NCI-H2171 treated with DMSO at 0.1 percent for 48 hours (cell line): ENCODE measurements at regions not wholly inside any gene's neighbourhood (a gene's known extent, or its start where the extent isn't known, plus 50 kb on each side); places are given as distances from the start of the nearest gene placed in this dataset.

Experiments used
- DNase-seq: peaks from one replicate; lab custom pipeline; 2025; lab: John Stamatoyannopoulos, UW

- no peak for DNase-seq
Observed at GRCh38 chr2:14272396-14273075, 360.0 kb upstream of the LRATD1 start.

DNA sequence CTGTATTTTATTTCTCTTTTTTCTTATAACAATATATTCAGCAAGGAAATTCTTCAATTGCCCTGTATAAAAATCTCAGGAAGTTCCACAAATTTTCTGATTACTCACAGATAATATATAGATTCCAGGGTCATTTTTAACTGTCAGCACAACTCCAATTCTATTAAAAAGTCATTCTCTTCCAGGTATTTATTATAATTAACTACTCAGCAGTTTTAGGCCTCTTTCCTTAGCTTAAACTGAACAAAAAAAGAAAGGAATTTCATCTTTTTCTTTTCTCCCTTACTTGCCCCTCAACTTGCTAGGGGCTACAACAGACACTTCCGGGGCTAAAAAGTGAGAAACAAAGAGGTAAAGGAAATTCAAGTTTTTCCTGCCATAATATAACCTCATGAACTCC is 358.9 kb upstream of the LRATD1 start:
- no peak for DNase-seq

DNA sequence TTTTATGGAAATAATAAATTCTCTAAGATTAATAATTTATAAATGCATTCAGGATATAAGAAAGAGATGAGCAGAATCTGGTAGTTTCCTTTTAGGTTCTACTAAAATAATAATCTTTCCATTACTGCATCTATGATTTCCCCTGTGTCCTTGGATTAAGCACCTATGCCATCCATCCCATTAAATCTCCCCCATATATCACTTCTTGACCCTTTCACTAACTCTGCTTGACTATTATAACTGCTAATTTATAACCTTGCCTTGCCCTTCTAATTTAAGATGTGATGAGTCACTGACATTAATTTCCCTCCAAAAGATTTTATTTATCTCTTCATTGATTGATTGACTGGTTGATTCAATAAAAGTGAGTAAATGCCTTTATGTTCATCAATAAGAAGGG is 348.3 kb upstream of the LRATD1 start:
- no peak for DNase-seq

DNA sequence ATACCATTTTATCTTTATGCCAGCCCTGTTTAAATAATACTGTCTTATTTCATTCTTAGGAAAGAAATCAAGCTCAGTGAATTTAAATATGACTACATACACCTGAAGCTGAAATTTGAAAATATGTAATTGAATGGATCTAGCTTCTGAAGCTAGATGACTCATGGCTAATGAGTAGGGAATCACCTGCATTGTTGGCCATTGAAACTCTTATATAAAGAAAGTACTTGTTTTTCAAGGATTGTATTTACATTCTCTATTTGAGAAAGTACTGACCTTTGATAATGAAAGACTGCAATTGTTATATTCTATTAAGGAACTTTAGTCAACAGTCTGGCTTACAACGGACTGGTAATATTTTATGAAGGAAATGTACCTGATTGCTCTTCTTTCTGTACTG is 346.7 kb upstream of the LRATD1 start:
- DNase-seq = no peak

- DNase-seq = no peak
Observed at GRCh38 chr2:14288016-14288415, 344.5 kb upstream of the LRATD1 start.

DNA sequence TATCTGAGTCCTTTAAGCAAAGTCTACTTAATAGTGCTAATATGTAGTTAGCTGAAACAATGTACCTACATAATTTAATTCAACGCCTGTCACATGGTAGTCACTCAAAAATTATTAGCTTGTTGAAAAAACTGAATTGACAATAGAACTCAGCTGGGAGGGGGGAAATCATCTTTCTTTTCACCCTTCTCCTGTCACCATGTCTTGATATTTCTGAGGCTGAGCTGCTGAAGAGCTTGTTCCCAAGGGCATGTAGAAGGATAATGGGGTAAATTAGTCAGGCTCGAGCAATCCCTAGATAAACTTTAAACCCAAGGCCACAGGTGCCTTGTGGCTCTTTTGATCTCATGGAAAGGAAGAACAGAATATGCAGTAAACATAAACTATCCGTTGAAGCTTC is 339.6 kb upstream of the LRATD1 start:
- no peak for DNase-seq

DNA sequence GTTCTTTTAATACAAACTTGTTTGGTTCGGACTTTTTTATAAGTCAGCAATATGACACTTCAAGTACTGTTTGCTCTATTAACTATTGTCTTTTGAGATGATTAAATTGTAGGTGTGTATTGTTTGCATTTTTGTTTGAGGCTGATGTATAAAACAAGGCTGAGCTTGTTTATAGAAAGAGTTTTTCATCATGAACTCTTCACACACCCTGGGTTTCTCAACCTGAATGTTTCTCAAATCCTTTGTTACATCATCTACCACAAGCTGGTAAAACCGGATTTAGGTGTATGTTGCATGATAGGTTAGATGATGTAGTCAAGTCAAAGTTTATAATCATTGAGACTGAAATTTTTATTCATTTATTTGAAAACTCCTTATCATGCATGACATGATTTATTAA is 335.2 kb upstream of the LRATD1 start:
- DNase-seq = no peak

DNA sequence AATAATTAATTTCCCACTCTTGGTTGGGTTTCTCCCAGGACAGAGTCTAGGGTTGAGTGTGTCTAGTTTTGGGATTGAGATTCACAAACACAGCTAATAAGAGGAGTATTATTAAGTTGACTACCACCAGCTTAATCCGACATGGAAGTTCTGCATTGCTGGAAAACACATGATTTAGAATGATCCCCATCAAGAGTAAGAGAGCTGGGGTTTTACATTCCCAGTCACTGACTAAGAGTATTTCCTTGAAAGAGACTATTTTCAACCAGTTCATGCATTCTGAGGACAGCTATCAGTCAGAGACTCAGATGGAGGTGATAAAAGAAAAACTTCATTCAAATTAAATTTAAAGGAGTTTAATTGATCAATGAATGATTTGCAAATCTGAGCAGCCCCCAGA is 334.6 kb upstream of the LRATD1 start:
- no peak for DNase-seq

GRCh38 chr2:14301331-14301730 is 331.2 kb upstream of the LRATD1 start:
- no peak for DNase-seq

GRCh38 chr2:14303366-14304115 is 329.0 kb upstream of the LRATD1 start:
- DNase-seq = no peak

DNA sequence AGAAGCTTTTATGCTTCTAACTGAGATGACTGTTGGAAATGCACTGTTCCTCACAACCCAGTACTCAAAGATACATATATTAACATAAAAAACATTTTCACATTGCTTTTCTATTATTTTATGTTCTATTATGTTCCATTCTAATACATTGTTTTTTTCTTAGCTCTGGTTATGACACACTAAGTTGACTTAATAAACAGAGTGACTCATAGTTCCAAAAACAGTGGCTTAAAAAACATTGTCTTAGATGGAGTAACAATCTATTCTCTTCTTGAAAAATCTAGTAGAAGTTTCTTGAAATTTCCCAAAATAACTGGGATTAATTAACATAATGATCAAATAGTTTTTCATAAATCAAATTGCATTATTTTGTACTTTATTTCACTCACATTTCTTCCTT is 328.2 kb upstream of the LRATD1 start:
- no peak for DNase-seq

DNA sequence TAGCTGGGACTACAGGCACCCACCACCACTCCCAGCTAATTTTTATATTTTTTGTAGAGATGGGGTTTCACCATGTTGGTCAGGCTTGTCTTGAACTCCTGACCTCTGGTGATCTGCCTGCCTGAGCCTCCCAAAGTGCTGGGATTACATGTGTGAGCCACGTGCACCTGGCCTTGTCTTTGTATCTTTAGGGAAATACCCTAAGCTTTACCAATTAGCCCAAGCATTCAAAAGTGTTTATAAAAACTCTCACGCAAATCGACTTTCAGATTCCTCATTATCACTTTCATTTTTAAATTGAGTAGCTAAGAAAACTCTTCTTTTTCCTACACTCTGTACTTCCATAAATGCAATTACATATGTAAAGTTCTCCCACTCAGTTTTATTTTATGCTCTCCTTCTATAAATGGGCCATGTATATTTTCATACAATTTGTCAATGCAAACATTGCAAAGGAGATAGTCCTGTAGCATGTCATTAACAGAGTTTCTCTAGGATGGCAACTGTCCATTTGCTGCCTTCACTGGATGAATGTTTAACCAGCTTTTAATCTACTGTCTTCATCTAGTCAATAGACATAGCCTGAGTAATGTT is 326.2 kb upstream of the LRATD1 start:
- DNase-seq = no peak

GRCh38 chr2:14313341-14313740 is 319.2 kb upstream of the LRATD1 start:
- no peak for DNase-seq

DNA sequence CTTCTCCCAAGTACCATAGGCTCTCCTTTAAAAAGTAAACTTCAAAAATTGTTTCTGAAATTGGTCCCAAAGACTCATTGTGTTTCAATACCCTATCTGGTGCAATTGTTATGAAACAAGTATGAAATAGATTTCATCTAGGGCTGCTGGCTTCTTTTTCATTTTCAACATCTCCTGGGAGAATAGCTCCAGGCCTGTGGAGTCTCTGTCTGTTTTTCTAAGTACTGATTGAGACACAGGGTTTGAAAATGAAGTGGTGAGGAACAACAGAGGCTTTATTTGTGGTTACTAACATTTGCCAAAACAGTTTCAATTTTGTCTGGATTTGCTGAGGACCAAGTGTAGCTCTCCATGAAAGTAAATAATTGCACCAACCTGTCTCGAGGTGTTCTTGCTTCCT is 315.9 kb upstream of the LRATD1 start:
- DNase-seq = no peak

GRCh38 chr2:14321357-14321756 is 311.2 kb upstream of the LRATD1 start:
- no peak for DNase-seq

DNA sequence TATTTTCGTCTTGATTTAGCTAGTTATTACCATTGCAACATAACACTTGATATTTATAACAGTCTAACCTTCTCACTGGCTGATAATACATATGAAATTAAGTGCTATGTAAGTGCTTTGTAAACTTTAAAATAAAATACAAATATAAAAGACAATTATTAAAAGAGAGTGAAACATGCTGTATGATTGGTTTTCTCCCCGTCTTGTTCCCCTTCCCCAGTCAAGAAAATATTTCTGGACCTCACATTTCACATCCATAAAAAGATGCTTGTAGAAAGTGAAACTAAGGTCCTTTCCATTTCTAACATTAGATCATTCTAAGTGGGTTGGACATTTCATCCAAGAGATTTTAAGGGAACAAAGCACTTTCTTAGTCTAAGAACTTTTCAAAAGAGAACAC is 310.2 kb upstream of the LRATD1 start:
- DNase-seq = no peak

DNA sequence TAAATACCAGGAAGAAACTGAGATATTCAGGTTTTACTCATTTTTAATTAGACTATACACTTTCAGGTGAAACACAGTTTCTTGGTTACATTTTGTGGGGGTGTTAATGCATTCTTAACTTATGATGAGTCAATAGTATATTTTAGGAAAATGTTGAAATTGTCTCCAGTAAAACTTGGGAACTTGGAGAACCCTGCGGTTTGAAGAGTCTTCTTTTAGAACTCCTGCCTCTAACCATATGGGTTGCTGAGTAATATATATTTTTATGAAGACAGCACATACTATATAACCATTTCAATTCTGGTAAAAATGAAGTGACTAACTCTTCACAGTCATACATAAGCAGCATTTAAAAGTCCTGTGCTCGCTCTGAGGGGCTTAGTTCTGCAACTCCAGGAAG is 308.2 kb upstream of the LRATD1 start:
- no peak for DNase-seq

- DNase-seq = no peak
Observed at GRCh38 chr2:14330884-14331283, 301.6 kb upstream of the LRATD1 start.

GRCh38 chr2:14336759-14337382 is 295.6 kb upstream of the LRATD1 start:
- no peak for DNase-seq

DNA sequence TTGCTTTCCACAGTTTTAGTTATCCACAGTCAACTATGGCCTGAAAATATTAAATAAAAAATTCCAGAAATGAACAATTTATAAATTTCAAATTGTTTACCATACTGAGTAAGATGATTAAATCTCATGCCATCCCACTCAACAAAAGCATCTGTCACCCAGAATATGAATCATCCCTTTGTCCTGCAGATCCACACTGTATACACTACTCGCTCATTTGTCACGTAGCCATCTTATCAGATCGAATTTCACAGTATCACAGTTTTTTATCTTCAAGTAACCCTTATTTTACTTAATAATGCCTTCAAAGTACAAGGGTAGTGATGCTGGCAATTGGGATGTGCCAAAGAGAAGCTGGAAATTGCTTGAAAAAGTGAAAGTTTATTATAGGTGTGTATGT is 291.8 kb upstream of the LRATD1 start:
- DNase-seq = no peak

DNA sequence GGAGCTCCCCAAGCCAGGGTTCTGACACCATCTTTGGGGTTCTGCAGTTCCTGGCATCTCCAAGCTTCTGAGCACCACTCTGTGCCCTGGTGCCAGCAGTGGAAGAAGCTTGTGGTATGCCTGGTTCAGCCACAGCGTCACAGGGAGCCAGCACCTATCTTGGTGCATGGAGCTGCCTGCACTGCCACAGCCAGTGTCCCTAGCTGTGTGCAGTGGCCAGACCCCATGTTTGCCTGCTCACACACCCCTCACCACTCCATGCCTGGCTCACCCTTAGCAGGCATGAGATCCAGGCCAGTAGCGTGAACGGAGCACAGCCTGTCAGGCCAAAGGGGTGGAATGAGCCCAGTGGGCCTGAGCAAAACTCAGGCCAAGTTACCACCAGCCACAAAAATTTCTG is 290.2 kb upstream of the LRATD1 start:
- DNase-seq = no peak

DNA sequence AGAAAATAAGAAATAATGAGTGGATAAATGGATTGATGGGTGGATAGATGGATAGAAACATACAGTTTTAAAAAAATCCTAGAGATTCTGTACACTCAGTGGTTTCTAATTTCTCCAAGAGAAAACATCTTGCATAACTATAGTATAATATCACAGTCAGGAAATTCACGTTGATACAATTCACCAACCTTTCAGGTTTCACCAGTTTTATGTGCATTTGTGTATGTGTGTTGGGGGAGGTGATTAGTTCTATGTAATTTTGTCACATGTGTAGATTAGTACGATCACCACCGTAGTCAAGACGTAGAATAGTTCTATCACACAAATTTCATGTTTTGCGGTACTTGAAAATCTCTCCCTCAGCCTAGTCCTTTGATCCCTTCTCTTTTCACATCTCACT is 288.2 kb upstream of the LRATD1 start:
- no peak for DNase-seq

- no peak for DNase-seq
Observed at GRCh38 chr2:14348247-14348646, 284.3 kb upstream of the LRATD1 start.
